Hematopoietic multipotent progenitor cell treated with erythropoietin and hydrocortisone succinate and interleukin-3 and kit ligand, for 17 days (in vitro differentiated cells): ENCODE measurements at regions not wholly inside any gene's neighbourhood (a gene's known extent, or its start where the extent isn't known, plus 50 kb on each side); places are given as distances from the start of the nearest gene placed in this dataset.
"Not testable (repeated sequence)": the region's sequence is repeated elsewhere in the genome, so short reads cannot be mapped to it uniquely, and the experiment has no call there.

Experiments
- DNase-seq: peaks from one replicate; pipeline ENCODE4 v3.0.0-alpha.2; 2015; ENCODE audit warnings: low spot score

DNA sequence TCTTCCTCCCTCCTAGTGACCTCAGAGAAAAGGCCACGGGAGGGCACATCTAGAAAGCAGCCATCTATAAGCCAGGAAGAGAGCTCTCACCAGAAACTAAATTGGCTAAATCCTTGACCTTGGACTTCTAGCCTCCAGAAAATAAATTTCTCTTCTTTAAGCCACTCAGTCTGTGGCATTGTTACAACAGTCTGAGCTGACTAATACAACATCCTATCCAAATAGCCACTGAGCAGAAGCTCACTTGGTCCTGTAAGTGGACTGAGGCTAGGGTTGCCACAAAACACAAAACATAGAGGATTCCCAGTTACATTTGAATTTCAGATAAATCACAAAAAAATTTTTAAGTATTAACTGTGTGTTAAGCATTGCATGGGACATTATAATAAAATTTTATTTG is 383.4 kb downstream of the MLLT3 start:
- no peak for DNase-seq

GRCh38 chr9:20237686-20238085 is 384.6 kb downstream of the MLLT3 start:
- DNase-seq: no peak

DNA sequence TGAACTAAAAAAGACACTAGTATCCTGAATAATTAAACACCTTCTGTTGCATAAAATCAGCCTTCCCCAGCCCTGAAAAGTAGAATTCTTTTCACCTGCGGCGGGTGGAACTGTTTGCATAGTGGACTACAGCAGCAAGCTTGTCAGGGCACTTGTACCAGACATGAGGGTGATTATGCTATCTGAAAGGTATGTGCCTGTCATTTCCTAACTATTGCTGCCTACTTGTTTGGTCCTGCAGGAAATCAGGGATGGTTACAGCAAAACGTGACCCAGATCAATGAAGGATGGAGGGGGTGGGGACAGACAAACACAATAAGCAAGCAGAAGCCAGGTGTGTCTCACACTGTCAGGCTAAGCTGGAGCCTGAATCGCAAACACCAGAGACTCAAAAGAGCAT is 385.6 kb downstream of the MLLT3 start:
- no peak for DNase-seq

GRCh38 chr9:20235206-20235605 is 387.1 kb downstream of the MLLT3 start:
- DNase-seq: not testable (repeated sequence)

GRCh38 chr9:20228096-20228495 is 394.2 kb downstream of the MLLT3 start:
- no peak for DNase-seq

- no peak for DNase-seq
Measured at GRCh38 chr9:20227166-20227874, 395.0 kb downstream of the MLLT3 start.

GRCh38 chr9:20226345-20226744 is 396.0 kb downstream of the MLLT3 start:
- DNase-seq: no peak

GRCh38 chr9:20225826-20226225 is 396.5 kb downstream of the MLLT3 start:
- no peak for DNase-seq

- no peak for DNase-seq
Measured at GRCh38 chr9:20224756-20225155, 397.5 kb downstream of the MLLT3 start.

GRCh38 chr9:20220286-20220685 is 402.0 kb downstream of the MLLT3 start:
- DNase-seq: no peak

DNA sequence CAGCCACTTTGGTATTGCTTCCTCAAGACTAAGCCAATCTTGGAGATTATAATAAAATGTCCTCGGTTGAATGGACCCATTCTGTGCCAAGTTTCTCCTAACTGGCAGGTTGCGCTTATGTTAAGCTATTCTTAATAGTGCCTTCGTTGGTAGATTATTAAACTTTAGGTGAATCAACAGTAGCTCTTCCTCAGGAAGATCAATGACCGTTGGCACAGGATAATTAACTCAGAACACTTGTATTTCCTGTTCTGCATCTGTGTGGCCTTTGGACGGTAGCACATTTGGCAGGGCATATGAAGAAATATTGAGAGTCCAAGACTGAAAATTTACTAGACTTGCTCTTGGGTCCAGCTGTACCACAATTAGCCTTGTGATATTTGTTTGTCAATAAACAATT is 402.9 kb downstream of the MLLT3 start:
- no peak for DNase-seq

DNA sequence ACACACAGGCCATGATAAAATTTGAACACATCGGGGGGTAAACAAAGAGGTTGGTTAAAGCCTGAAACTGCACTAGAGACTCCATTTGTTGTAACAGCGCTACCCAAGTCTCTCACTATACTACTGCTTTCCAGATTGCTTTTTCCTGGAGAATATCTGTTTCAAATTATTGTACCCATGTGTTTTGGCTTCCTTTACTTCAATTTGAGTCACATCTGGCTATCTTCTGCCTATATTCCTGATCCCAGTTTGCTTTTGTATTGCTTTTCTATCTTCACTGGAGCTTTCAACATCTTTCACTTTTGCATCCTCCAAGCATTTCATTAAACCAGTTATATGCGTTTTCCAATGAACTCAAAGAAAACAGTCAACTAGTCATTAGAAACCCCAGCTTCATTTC is 404.7 kb downstream of the MLLT3 start:
- DNase-seq: no peak

GRCh38 chr9:20216438-20216837 is 405.9 kb downstream of the MLLT3 start:
- no peak for DNase-seq

- DNase-seq: no peak
Measured at GRCh38 chr9:20215552-20215951, 406.7 kb downstream of the MLLT3 start.

- no peak for DNase-seq
Measured at GRCh38 chr9:20212806-20213205, 409.5 kb downstream of the MLLT3 start.

DNA sequence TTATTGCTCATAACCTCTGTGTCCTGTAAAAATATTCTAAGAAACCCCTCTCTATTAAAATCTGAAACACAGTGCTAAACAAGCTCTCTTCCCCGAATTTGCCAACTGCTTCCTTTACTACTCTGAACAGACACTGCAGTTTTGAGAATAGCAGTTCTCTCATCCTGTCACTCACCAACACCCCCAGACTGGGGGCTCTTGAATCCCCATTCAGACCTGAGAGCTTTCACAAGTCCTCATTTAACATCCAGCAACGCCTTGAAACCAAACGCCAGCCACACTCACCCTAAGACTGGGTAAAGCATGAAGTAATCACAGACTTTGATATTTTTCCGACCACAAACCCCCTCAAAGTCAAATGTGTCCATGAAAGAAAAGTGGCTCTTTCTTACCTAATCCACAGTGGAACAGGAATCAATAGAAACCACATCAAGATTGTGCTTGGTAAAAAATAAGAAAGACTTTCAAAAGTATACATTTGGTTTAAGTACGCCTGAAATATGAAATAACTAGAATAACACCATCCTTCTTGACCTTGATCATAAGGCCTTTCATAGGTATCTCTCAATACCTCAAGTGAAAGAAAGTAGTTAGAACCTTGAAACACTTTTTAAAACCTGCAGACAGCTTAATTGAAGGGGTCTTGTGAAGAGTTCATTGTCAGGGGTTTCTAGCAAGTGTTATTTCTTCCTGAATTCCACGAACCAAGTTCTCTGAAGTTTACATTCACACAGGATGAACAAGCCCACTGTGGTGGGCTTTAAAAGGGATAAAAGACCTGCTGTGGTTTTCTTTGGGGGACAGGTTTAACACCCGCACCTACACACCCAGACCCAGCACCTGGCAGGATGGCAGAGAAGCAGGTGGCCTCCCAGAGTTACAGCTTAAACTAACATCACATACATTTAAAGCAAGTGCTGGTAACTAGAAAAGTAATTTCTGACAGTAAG is 412.6 kb downstream of the MLLT3 start:
- no peak for DNase-seq

GRCh38 chr9:20208961-20209371 is 413.3 kb downstream of the MLLT3 start:
- no peak for DNase-seq

DNA sequence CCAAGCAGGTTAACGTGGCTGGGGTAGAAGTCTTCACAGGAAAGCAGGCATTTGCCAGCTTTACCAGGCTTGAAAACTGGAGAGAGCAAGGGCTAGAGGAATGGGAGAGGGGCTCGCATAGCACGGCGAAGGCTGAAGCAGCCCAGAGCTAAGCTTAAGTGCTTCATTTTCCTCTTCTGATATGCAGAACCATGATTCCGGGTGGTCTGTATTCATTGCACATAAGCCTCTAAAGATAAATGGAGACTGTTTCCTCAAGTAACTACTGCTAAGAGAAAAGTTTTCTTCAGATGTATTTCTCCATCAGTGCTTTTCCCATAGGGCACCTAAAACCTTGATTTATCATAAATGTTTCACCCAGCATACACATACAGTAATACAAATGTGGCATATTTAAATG is 414.1 kb downstream of the MLLT3 start:
- DNase-seq: no peak

DNA sequence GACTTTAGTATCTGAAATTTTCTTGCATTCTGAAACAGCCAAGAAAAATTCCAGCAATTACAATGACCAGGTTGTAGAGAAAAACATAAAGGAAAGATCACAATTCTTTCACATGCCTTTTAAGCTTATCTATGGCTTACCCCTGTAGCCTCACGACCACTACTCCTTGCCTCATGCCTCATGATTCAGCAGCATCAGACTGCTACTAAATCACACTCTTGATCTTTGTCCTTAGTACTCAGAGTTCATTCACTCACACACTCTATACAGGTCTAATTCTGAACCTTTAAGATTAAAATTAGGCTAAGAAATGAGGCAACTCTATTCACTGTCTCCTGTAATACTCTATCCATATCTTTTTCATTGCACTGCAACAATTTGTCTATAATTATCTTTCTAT is 415.1 kb downstream of the MLLT3 start:
- DNase-seq: no peak

- no peak for DNase-seq
Measured at GRCh38 chr9:20205821-20206220, 416.5 kb downstream of the MLLT3 start.

DNA sequence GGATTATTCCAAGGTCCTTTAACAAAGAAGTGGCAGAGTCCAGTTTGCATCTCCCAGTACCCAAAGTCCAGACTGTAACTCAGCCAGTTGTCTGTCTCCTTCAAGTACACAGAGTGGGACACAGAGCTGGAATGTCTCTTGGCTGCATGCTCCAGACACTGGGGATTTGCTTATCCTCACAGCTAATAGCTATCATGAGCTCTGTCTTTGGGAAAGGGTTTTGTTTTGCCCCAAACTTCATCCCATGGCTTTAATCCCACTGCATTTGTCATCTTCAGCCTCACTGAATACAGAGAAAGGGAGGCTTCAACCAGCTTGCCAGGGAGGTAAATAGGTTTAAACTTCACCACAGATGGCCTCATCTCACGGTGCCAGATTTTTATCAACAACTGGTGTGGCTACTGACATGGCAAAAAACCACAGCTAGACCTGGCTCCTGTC is 412.2 kb upstream of the SLC24A2 start:
- no peak for DNase-seq

DNA sequence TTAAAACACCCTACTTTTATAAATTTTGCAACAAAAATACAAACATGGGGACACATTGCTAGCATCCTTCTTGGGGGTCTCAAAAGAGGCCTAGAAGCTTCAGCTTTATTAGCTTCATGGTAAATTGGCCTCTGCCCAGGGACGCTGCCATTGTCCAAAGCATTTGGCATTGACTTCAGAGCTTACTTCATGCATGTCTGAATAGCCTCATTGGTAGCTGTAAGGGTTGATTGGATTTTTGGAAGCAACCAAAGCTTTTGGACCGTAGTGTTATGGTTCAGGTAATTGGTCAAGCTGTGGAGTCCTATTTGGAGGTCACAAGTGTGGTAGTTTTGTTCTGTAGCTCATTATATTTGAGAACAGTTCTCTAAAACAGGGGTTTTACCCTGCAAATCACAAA is 411.7 kb upstream of the SLC24A2 start:
- no peak for DNase-seq

- DNase-seq: no peak
Measured at GRCh38 chr9:20199111-20199510, 410.3 kb upstream of the SLC24A2 start.
